ENCODE measurements at regions not wholly inside any gene's neighbourhood (a gene's known extent, or its start where the extent isn't known, plus 50 kb on each side); places are given as distances from the start of the nearest gene placed in this dataset.

DNA sequence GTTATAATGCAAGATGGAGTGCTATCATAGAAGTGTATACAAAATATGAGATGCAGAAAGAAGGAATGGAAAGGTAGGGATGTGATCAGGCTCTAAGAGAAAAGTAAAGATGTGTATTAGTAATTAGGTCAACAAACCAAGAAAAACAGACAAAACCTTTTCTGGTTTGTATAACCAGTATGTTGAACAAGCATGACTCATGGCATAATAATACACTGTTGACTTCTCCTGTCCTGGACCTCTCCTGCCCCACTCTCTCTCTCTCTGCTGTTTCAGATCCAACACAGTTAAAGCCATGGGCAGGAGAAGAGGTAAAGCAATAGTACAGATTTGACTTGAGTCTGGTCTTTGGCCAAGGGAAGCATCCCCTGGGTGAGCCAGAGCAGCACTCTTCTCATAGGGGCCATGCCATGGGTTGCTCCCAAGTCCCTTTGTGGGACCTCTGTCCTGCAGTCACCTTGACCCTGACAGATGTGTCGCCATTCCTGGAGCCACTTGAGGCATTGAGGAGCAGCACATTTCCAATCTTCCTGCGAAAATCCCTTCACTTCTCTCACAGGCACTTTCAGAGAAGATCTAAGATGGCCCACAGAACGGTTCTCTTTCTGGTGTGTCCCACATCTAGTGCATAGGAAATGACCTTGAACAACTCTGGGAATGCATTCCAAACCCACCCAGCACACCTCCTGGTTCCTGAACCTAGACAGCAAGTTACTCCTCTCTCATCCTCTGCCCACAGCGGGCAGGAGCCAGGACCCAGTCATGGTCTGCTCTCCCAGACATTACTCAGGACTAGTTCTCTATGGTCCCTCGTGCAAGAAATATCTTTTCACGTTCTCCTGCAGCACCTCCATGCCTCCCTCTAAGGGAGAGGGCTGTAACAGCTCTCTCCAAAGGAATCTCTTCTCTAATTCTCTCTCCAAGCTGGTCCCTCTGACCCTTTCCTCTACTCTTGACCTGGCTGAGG lies 58.2 kb upstream of the PRSS23 start:
- CTCF ChIA-PET, result interaction anchor here (0.6 to 1.3 kb wide), 4 partner anchors 41 to 133 kb away, joined by 3 to 4 read pairs (median 4); no protein-coding TSS in a partner anchor
- 0 out of 2 replicates have a peak, but pooled peaks cover 3% of the 10 kb centered on the region for H3K4me1 ChIP-seq (ENCODE audit: control insufficient read depth, insufficient read depth, low read length)

DNA sequence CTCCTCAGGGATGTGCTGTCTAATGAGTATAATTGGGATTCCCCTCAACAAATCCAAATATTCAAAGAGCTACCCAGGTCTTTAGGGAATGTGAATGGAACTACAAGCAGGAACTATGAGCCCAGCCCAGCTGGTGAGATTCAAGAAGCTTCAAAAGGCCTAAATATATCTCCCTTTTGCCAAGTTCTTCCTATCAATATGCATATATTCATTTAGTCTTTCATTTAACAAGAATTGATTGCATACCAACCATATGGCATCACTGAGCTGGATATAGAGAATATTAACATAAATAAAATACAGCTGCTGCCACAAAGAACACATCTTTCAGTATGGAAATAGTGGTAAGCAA lies 58.9 kb upstream of the PRSS23 start:
- Histone ChIP-seq H3K4me3 (ENCODE audit: low read depth, low read length) (no peak overlapping the region), H3K36me3 (ENCODE audit: control insufficient read depth in 2 of 2, insufficient read depth in 1 of 2, low read length in 2 of 2) (no peaks in the 10 kb centered on the region), H3K27ac (ENCODE audit: extremely low read depth, low read depth, low read length) (no peak overlapping the region), H3K4me1 (ENCODE audit: control insufficient read depth, insufficient read depth, low read length) (0 out of 2 replicates have a peak, but pooled peaks cover 3% of the 10 kb centered on the region), H3K9me3 (ENCODE audit: control insufficient read depth, insufficient read depth, low read depth, low read length) (no peaks in the 10 kb centered on the region)
- ChIA-PET POLR2A (interaction anchor here (0.8 to 2.0 kb wide), 2 partner anchors 52 to 59 kb away, joined by 3 to 11 read pairs; partner anchors contain the start of gene PRSS23), CTCF (interaction anchor here (0.6 kb wide), 1 partner anchor 93 kb away, joined by 4 read pairs; no protein-coding TSS in a partner anchor)
- TF ChIP-seq ZNF707 (tag by site-specific recombination; IDR thresholded peaks at IDR 0.05) (no peak), ZNF530 (tag by site-specific recombination; IDR thresholded peaks at IDR 0.05; ENCODE audit: low read depth) (no peak)

More for the DNA sequence above, 58.2 kb upstream of the PRSS23 start:
- Histone ChIP-seq H3K36me3 (ENCODE audit: control insufficient read depth in 2 of 2, insufficient read depth in 1 of 2, low read length in 2 of 2) (no peaks in the 10 kb centered on the region), H3K27ac (ENCODE audit: extremely low read depth, low read depth, low read length) (no peak overlapping the region), H3K9me3 (ENCODE audit: control insufficient read depth, insufficient read depth, low read depth, low read length) (no peaks in the 10 kb centered on the region), H3K4me3 (ENCODE audit: low read depth, low read length) (no peak overlapping the region)
- POLR2A ChIA-PET, result interaction anchor here (0.7 to 2.0 kb wide), 3 partner anchors 51 to 71 kb away, joined by 3 to 11 read pairs (median 3); partner anchors contain the start of gene PRSS23
- no peak for TF ChIP-seq ZNF37A (tag by site-specific recombination; IDR thresholded peaks at IDR 0.05)
- TF ChIP-seq ZNF600 (tag by site-specific recombination; IDR thresholded peaks at IDR 0.05), result peak; percentile 93
- TF ChIP-seq KLF8 (tag by site-specific recombination; IDR thresholded peaks at IDR 0.05), result peak; percentile 16; the same call in 1 of the 2 replicates
- no peak for TF ChIP-seq KLF7 (tag by site-specific recombination; IDR thresholded peaks at IDR 0.05; ENCODE audit: borderline replicate concordance)
- TF ChIP-seq, protein P1, sequence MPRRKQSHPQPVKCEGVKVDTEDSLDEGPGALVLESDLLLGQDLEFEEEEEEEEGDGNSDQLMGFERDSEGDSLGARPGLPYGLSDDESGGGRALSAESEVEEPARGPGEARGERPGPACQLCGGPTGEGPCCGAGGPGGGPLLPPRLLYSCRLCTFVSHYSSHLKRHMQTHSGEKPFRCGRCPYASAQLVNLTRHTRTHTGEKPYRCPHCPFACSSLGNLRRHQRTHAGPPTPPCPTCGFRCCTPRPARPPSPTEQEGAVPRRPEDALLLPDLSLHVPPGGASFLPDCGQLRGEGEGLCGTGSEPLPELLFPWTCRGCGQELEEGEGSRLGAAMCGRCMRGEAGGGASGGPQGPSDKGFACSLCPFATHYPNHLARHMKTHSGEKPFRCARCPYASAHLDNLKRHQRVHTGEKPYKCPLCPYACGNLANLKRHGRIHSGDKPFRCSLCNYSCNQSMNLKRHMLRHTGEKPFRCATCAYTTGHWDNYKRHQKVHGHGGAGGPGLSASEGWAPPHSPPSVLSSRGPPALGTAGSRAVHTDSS (tag by site-specific recombination; IDR thresholded peaks at IDR 0.05), result no peak
- no peak for TF ChIP-seq PRDM1 (tag by site-specific recombination; IDR thresholded peaks at IDR 0.05)
- peak; percentile 86 for TF ChIP-seq SP7 (tag by site-specific recombination; IDR thresholded peaks at IDR 0.05)
- peak; percentile 35; the same call in 1 of the 2 replicates for TF ChIP-seq ZBTB20 (tag by site-specific recombination; IDR thresholded peaks at IDR 0.05)
- TF ChIP-seq ZNF530 (tag by site-specific recombination; IDR thresholded peaks at IDR 0.05; ENCODE audit: low read depth), result no peak
- TF ChIP-seq INSM2 (tag by site-specific recombination; IDR thresholded peaks at IDR 0.05), result peak; percentile 63; the same call in 1 of the 2 replicates
- peak; percentile 69 for TF ChIP-seq ZNF629 (tag by site-specific recombination; IDR thresholded peaks at IDR 0.05)
- TF ChIP-seq ZBTB21 (tag by site-specific recombination; IDR thresholded peaks at IDR 0.05), result no peak

- H3K4me1 ChIP-seq (ENCODE audit: control insufficient read depth, insufficient read depth, low read length), result 0 out of 2 replicates have a peak, but pooled peaks cover 3% of the 10 kb centered on the region
- ChIA-PET CTCF (interaction anchor here (0.6 kb wide), 2 partner anchors 92 to 192 kb away, joined by 4 read pairs; no protein-coding TSS in a partner anchor), POLR2A (interaction anchor here (0.8 to 2.0 kb wide), 2 partner anchors 52 to 60 kb away, joined by 3 to 11 read pairs; partner anchors contain the start of gene PRSS23)
- peak overlapping the region; percentile 60 for H3K27ac ChIP-seq (ENCODE audit: extremely low read depth, low read depth, low read length)
- no peak overlapping the region for H3K4me3 ChIP-seq (ENCODE audit: low read depth, low read length)
- H3K36me3 ChIP-seq (ENCODE audit: control insufficient read depth in 2 of 2, insufficient read depth in 1 of 2, low read length in 2 of 2), result no peaks in the 10 kb centered on the region
- no peaks in the 10 kb centered on the region for H3K9me3 ChIP-seq (ENCODE audit: control insufficient read depth, insufficient read depth, low read depth, low read length)
- no peak for TF ChIP-seq ZNF112 (tag by site-specific recombination; IDR thresholded peaks at IDR 0.05)
- TF ChIP-seq ZNF560 (tag by site-specific recombination; IDR thresholded peaks at IDR 0.05; ENCODE audit: borderline replicate concordance), result no peak
- no peak for TF ChIP-seq ZNF133 (tag by site-specific recombination; IDR thresholded peaks at IDR 0.05)
- TF ChIP-seq INSM2 (tag by site-specific recombination; IDR thresholded peaks at IDR 0.05), result no peak
- TF ChIP-seq ZNF600 (tag by site-specific recombination; IDR thresholded peaks at IDR 0.05), result peak; percentile 36; the same call in 1 of the 2 replicates
- TF ChIP-seq, protein P2, sequence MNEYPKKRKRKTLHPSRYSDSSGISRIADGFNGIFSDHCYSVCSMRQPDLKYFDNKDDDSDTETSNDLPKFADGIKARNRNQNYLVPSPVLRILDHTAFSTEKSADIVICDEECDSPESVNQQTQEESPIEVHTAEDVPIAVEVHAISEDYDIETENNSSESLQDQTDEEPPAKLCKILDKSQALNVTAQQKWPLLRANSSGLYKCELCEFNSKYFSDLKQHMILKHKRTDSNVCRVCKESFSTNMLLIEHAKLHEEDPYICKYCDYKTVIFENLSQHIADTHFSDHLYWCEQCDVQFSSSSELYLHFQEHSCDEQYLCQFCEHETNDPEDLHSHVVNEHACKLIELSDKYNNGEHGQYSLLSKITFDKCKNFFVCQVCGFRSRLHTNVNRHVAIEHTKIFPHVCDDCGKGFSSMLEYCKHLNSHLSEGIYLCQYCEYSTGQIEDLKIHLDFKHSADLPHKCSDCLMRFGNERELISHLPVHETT (tag by site-specific recombination; IDR thresholded peaks at IDR 0.05), result peak; percentile 54; the same call in 1 of the 2 replicates
- peak; percentile 33; the same call in 1 of the 2 replicates for TF ChIP-seq KLF10 (tag by site-specific recombination; IDR thresholded peaks at IDR 0.05)
- no peak for TF ChIP-seq ZBTB8A (tag by site-specific recombination; IDR thresholded peaks at IDR 0.05)
Measured at GRCh38 chr11:86740628-86741483, 59.5 kb upstream of the PRSS23 start.

Data from HEK293 (cell line).